ENCODE measurements at regions not wholly inside any gene's neighbourhood (a gene's known extent, or its start where the extent isn't known, plus 50 kb on each side); places are given as distances from the start of the nearest gene placed in this dataset.
"Not testable (repeated sequence)": the region's sequence is repeated elsewhere in the genome, so short reads cannot be mapped to it uniquely, and the experiment has no call there.

DNA sequence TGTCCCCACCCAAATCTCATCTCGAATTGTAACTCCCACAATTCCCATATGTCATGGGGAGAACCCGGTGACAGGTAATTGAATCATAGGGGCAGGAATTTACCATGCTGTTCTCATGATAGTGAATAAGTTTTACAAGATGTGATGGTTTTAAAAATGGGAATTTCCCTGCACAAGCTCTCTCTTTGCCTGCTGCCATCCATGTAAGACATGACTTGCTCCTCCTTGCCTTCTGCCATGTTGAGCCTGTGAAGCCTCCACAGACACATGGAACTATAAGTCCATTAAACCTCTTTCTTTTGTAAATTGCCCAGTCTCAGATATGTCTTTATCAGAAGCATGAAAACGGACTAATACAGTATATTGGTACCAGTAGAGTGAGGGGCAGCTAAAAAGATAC, 546.9 kb downstream of the ZNF385D start:
- not testable (repeated sequence) for TF ChIP-seq FOXK2 (IDR thresholded peaks at IDR 0.05); ELF4 (IDR thresholded peaks at IDR 0.05); BHLHE40 (IDR thresholded peaks at IDR 0.05; ENCODE audit: borderline replicate concordance); SUZ12 (IDR thresholded peaks at IDR 0.05); SP1 (IDR thresholded peaks at IDR 0.05); FOXM1 (IDR thresholded peaks at IDR 0.05; ENCODE audit: borderline replicate concordance); ARNT (IDR thresholded peaks at IDR 0.05); FOXA1 (IDR thresholded peaks at IDR 0.05); LEF1 (IDR thresholded peaks at IDR 0.05; ENCODE audit: borderline replicate concordance)
- TF ChIP-seq, protein P1, sequence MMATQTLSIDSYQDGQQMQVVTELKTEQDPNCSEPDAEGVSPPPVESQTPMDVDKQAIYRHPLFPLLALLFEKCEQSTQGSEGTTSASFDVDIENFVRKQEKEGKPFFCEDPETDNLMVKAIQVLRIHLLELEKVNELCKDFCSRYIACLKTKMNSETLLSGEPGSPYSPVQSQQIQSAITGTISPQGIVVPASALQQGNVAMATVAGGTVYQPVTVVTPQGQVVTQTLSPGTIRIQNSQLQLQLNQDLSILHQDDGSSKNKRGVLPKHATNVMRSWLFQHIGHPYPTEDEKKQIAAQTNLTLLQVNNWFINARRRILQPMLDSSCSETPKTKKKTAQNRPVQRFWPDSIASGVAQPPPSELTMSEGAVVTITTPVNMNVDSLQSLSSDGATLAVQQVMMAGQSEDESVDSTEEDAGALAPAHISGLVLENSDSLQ (IDR thresholded peaks at IDR 0.05), result not testable (repeated sequence)

Data from HEK293T (cell line).